ENCODE measurements at regions not wholly inside any gene's neighbourhood (a gene's known extent, or its start where the extent isn't known, plus 50 kb on each side); places are given as distances from the start of the nearest gene placed in this dataset.

- no peak for TF ChIP-seq ZNF646 (CRISPR knock-in tag; IDR thresholded peaks at IDR 0.05)
- peak; percentile 27; the same call in 1 of the 2 replicates for TF ChIP-seq HNF1B (CRISPR knock-in tag; IDR thresholded peaks at IDR 0.05)
- TF ChIP-seq PLSCR1 (CRISPR knock-in tag; IDR thresholded peaks at IDR 0.05; ENCODE audit: borderline replicate concordance) = no peak
- TF ChIP-seq ZBTB1 (CRISPR knock-in tag; IDR thresholded peaks at IDR 0.05; ENCODE audit: borderline replicate concordance) = no peak
- TF ChIP-seq ZNF770 (CRISPR knock-in tag; IDR thresholded peaks at IDR 0.05) = no peak
- peak; percentile 61 for TF ChIP-seq HDAC1 (CRISPR knock-in tag; IDR thresholded peaks at IDR 0.05)
- TF ChIP-seq ZNF740 (CRISPR knock-in tag; IDR thresholded peaks at IDR 0.05) = no peak
- 0 out of 2 replicates have a peak, but pooled peaks have one; percentile 31 for TF ChIP-seq CBX5 (CRISPR knock-in tag; IDR thresholded peaks at IDR 0.05; ENCODE audit: borderline replicate concordance)
- peak; percentile 25; the same call in 1 of the 2 replicates for TF ChIP-seq PHF21A (CRISPR knock-in tag; IDR thresholded peaks at IDR 0.05)
- no peak for TF ChIP-seq RBAK (CRISPR knock-in tag; IDR thresholded peaks at IDR 0.05)
- TF ChIP-seq ZNF496 (CRISPR knock-in tag; IDR thresholded peaks at IDR 0.05; ENCODE audit: insufficient replicate concordance) = no peak
- peak; percentile 24 for TF ChIP-seq STAG1 (CRISPR knock-in tag; IDR thresholded peaks at IDR 0.05)
- TF ChIP-seq ZNF639 (CRISPR knock-in tag; conservative IDR thresholded peaks at IDR 0.05) = no peak
- TF ChIP-seq ZBTB38 (CRISPR knock-in tag; IDR thresholded peaks at IDR 0.05) = no peak; the same call in 1 of the 2 replicates
- TF ChIP-seq NAIF1 (CRISPR knock-in tag; IDR thresholded peaks at IDR 0.05; ENCODE audit: borderline replicate concordance) = no peak
- no peak for TF ChIP-seq ZNF562 (CRISPR knock-in tag; IDR thresholded peaks at IDR 0.05; ENCODE audit: borderline replicate concordance)
These were observed 74.4 kb upstream of the IRF2 start (continued) for GRCh38 chr4:184548648-184549341.

Data from HepG2 (cell line).